ENCODE measurements at regions not wholly inside any gene's neighbourhood (a gene's known extent, or its start where the extent isn't known, plus 50 kb on each side); places are given as distances from the start of the nearest gene placed in this dataset.

DNA sequence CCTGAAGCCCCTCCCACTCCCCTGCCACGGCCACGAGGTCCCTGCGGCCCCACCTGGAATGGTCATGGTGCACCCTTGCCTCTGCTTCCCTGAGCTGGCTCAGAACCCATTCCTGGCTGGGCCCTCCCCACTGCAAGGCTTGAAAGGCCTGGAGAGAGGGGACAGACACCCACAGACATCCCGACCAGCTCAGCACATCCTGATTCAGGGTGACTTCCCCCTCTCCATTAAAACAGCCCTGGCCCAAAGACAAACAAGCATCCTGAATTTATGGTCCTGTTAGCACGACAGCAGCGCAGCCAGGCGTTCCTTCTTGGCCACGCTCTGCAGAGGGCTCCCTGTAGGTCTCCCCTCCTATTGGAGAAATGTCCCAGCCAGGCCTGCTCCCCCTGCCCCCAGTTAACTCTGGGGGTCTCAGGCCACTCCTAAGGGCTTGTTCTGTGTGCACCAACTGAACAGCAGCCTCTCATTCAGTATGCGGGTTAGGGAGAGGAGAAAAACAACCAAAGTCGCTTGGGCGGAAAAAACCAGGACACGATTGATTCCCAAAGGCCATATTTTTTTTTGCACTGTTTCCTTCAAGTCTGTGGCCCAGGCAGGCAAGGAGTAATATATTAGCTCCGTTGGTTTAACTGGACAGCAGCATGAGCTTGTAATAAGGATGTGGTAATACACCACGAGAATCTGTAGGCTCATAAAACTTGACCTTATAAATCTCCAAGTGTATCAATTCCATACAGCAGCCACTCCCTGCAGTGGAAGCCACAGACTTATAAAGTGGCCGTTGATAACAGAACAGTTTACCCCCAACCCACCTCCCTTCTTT is 106.7 kb upstream of the MSX1 start:
- intact Hi-C loops (cut with DNase I), result no loop called here
- ATAC-seq, result no peak
- no peak for DNase-seq (ENCODE audit: low spot score)

DNA sequence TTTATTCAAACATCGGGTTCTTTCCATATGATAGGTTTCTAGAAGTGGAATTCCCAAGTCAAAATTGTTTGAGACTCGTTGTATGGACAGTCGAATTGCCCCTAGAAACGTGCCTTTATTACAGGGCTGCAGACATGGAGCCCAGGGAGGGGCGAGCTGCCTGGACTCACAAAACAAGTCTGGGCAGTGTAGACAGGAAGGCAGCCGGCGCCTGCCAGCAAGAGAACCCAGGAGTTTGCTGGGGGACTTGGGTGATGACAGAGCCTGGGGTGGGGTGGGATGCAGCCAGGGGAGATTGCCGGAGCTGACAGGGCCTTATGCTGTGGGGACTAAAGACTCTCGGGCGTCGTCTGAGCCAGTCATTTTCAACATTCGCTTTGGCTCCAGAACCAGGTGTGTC is 107.4 kb upstream of the MSX1 start:
- ATAC-seq (no peak), DNase-seq (ENCODE audit: low spot score) (no peak)
- intact Hi-C loops (cut with DNase I), result no loop called here

DNA sequence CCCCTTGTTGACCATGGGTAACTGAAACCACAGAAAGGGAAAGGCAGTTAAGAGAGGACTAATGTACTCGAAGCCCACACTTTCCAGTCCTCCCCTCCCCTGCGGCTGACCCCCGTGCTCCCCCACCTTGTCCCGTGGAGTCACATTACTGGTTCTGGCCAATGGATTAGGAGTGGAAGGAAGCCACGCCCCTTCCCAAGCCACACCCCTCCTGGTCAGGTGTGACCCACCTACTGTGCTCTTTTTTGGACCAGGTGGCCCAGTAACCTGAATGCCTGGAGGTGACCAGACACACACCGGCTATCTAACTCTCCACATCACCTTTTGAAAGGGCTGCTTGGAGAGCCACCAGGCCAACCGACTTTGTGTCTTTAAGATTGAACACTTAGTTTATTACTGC is 109.3 kb upstream of the MSX1 start:
- no peak for DNase-seq (ENCODE audit: low spot score)
- ATAC-seq, result no peak
- intact Hi-C loops (cut with DNase I), result no loop called here

DNA sequence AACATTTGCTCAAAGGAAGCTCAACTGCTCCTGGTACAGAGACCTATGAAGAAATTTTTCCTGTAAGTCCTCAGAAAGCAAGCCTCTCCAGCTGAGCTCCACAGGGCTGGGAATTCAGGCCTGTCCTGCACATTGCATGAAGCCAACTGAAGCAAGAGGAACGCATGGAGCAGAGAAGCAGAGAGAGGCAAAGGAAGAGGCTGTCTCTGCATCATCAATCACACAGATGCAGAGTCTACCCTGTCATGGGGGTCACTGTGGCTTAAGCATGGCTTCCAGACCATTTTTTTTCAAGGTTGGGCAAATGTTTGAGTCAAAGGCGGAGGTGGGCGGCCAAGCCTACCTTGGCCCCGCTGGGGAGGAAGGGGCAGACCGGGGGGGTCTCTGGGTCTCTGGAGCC is 110.3 kb upstream of the MSX1 start:
- intact Hi-C loops (cut with DNase I), result no loop called here
- no peak for ATAC-seq
- no peak for DNase-seq (ENCODE audit: low spot score)

DNA sequence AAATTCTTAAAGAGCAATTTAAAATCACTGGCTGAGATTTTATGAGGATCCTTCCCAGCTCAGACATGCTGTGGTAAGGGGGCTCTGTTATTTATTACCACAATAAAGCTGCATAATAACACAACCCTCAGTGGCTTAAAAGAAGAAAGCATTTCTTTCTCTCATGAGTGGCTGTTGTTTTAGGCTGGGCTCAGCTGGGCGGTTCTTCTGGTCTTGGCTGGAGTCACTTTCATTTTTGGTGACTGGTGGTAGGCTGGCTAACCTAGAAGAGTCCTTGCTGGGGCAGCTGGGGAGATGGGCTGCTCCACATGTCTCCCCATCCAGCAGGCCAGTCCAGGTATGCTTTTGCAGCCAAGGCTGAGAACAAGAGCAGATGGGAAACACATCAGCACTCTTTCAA is 113.0 kb upstream of the MSX1 start:
- intact Hi-C loops (cut with DNase I), result no loop called here
- ATAC-seq (no peak), DNase-seq (ENCODE audit: low spot score) (no peak)

DNA sequence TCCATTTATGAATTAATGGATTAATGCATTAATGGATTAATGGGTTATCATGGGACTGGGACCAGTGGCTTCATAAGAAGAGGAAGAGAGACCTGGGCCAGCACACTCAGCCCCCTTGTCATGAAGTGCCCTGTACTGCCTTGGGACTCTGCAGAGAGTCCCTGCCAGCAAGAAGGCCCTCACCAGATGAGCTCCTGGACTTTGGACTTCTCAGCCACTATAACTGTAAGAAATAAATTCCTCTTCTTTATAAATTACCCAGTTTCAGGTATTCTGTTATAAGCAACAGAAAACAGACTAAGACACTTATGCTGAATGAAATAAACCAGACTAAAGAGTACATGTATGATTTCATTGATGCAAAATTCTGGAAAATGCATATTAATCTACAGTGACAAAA is 119.4 kb upstream of the MSX1 start:
- intact Hi-C loops (cut with DNase I), result no loop called here
- no peak for DNase-seq (ENCODE audit: low spot score)
- ATAC-seq, result no peak

DNA sequence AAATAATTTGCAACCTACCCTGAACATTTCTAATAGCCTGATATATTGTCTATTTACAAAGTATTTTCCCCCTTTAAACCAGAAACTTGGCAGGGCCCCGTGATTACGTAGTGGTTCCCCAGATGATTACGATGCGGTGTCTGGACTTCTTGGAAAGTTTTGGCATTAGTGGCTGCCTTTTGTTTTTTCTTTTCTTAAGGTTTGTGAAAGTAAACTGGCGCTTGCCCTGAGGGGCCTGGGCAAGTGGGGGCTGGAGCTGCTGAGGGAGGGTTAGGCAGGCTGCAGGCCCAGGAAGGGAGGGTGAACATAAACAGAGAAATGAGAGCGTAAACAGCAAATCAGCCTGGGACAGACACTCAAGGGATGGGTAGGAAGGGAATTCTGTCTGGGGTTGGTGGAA is 123.6 kb upstream of the MSX1 start:
- ATAC-seq (peak; percentile 73), DNase-seq (ENCODE audit: low spot score) (peak; percentile 62)
- intact Hi-C loops (cut with DNase I), result no loop called here

DNA sequence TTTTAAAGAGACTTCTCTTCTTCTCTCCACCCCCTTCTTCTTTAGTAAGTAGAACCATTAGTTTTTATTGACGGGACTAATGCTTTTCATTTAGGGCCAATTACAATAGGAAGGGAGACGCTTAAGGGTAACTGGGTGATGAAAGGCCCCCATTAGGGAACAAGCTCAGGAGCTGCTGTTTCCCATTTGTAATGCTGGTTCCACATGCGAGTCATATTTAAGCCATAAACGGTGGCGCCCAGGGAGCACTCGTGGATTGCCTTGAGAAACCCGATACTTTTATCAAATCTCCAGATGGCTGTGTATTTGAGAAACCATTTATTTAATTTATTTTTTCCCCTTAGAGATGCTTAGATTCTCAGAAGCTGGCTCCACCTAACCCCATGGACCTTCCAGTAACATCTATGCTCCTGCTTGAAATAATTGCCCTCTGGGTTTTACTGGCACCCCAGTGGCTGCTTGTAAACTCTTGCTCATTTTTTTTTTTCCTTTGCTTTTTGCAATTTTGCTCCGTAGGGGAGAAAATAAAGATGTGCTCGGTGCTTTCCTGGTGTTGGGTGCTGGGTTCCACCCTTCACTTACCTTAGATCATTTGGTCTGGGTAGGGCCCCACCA is 124.2 kb upstream of the MSX1 start:
- ATAC-seq (peak; percentile 62), DNase-seq (ENCODE audit: low spot score) (no peak)
- intact Hi-C loops (cut with DNase I), result no loop called here

DNA sequence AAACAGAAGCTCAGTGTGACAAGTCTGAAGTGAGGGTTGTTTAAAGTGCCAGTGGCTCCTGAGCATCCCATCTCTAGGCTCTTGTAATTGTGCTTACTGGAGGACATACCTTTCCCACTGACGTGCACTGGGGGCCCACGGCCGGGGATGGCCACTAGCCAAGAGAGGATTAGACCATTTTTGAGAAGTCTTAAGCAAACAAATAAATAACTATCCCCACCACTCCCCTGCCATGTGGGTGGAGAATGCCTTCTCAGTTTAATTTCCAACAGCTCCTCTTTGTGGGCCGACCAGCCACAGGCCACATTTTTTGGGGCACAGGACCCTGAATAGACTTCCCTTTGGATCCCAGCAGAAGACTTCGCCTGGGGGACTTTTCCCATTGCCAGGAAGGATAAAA is 125.0 kb upstream of the MSX1 start:
- ATAC-seq (no peak), DNase-seq (ENCODE audit: low spot score) (no peak)
- intact Hi-C loops (cut with DNase I), result no loop called here

DNA sequence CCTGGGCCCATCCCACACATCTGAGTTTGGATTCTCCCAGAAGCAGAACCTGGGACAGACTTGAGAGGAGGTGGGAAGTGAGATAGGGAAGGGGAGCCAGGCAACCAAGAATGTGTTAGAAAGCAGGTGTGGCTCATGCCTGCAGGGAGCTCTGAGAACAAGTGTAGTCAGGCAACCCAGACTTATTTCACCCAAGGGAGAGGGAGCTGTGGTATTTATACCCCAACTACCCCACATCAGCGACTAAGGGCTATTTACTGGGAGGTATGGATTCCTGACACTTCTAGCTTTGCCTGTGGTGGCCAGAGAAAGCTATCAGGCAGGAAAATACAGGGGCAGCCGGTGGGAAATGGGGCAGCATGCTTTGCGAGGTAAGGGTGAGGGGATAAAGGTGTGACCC is 125.8 kb upstream of the MSX1 start:
- intact Hi-C loops (cut with DNase I), result no loop called here
- ATAC-seq (no peak), DNase-seq (ENCODE audit: low spot score) (no peak)

DNA sequence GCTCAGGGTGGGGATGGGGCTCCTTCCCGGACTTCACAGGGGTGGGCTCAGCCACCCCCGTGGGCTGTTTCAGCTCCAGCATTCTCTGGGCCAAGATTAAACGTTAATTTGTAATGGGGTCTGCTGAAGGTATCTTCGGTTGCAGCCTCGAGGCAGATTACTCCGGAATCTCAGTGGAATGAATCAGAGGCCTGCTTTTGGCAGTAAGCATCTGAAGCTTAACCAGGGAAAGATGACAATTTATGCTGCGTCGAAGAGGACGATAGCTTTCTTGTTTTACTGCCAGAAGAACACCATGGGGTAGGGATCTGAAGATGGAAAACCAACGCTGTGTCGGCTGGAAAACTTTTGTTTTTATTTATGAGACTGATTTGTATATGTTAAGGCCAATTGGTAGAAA is 129.2 kb upstream of the MSX1 start:
- DNase-seq (ENCODE audit: low spot score), result no peak
- intact Hi-C loops (cut with DNase I), result no loop called here
- ATAC-seq, result no peak

DNA sequence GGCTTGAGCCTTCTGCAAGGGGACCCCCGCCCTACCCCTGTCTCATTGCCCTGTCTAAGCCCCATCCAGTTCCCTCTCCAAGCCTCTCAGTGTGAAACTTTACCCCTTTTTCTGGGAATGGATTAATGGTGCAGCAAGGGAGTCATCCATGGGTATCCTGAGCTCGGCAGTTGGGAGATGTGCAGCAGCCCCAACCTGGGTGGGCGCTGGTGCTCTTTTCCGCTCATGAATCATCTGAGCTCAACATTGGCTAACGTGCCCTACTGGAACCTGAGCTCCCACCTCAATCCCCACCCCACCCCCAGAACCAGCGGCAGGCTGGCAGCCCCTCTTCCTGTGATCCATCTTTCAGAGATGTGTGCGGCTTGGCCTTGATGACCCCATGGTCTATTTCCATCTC is 130.3 kb upstream of the MSX1 start:
- intact Hi-C loops (cut with DNase I), result no loop called here
- no peak for ATAC-seq
- no peak for DNase-seq (ENCODE audit: low spot score)

DNA sequence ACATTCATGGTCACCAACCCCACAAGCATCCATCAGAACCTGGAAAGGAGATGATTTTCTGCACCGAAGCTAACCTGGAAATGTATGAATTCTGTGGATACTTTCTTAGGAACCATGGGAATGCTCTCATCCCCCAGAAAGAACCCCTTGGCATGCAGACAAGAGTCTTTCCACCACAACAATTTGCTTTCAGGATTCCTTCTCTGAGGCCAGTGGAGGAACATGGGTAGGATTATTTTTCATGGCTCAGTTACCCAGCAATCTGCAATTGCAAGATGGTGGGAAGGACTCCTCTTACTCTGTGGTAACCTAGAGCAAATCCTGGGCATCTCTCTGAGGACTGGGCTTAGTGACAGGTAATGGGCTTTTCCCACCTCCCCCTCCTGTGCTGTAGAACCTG is 131.9 kb upstream of the MSX1 start:
- intact Hi-C loops (cut with DNase I), result no loop called here
- ATAC-seq (no peak), DNase-seq (ENCODE audit: low spot score) (no peak)

DNA sequence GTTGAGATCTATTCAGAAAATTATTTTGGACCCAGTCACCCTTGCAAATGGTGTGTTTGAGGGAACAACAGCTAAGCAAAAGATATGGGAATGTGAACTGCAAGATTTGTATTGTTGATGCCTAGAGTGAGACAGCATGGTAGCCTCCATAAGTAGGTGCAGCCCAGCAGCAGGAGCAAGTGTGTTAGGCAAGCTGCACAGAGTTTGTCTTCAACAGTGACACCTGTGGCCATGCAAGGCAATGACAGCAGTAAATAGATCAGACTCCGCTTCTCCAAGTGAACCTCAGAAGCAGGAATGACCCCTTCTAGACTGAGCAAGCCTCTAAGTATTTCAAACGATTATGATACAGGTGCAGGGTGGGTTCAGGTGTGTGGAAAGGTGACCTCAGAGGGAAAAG is 133.4 kb upstream of the MSX1 start:
- no peak for ATAC-seq
- intact Hi-C loops (cut with DNase I), result no loop called here
- DNase-seq (ENCODE audit: low spot score), result no peak

DNA sequence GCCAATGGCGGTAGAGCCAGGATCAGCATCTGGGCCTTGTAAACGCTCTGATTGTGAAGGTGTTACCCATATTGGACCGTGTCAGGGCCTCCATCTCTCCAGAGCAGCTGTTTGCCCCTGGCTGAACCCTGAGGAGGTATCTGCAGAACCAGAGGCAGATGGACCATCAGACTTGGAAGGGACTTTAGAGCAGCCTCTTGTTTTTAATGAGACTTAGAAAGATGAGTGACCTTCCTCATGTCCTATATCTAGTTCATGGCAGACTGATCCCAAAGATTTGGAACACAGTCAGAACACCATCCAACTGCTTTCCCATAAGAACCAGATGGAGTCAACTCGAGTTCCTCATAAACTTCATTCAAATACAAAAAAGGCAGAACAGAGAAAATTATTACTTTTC is 135.1 kb upstream of the MSX1 start:
- no peak for ATAC-seq
- intact Hi-C loops (cut with DNase I), result no loop called here

DNA sequence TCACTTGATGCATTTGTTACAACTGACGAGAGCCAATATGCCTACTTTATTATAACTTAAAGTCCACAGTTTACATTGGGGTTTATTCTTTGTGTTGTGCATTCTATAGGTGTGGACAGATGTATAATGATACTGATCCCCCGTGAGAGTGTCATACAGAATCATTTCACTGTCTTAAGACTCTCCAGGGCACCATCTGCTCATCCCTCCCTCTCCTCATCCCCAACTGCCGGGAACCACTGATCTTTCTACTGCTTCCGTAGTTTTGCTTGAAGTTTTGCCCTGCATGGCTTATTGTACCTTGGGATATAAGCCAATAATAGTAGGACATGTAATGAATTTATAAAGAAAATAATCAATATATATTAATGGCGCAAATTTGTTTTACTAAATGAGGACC is 137.8 kb upstream of the MSX1 start:
- intact Hi-C loops (cut with DNase I), result no loop called here
- ATAC-seq (no peak), DNase-seq (ENCODE audit: low spot score) (no peak)

More for the DNA sequence above, 135.1 kb upstream of the MSX1 start:
- DNase-seq (ENCODE audit: low spot score), result no peak

DNA sequence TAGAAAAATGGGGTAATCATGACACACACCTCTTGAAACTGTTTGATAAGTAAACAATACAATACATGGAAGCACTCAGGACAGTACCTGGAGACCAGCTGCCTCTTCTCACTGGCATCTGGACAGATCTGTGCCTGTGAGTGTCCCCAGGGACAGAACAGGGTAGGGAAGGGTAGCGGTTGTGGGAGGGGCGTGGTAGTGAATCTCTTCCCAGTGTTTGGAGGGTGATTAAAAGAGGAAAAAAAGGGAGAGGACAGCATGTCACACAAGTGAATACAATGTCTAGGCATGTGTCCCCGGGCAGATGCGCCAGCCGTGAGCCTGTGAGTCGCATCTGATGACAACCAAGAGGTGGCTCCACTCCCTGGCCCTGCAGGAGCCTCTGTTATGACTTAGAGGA is 138.8 kb upstream of the MSX1 start:
- no peak for ATAC-seq
- intact Hi-C loops (cut with DNase I), result no loop called here
- DNase-seq (ENCODE audit: low spot score), result no peak

DNA sequence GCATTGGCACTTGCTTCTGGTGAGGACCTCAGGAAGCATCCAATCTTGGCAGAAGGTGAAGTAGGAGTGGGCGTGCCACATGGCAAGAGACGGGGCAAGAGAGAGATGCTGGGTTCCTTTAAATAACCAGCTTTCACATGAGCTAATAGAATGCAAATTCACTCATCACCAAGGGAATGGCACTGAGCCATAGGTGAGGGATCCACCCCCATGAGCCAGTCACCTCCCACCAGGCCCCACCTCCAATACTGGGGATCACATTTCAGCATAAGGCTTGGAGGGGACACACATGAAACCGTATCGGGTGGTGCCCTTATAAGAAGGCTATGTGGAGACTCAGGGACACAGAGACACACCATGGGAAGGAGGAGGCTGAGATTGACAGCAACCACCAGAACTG is 140.0 kb upstream of the MSX1 start:
- DNase-seq (ENCODE audit: low spot score) (no peak), ATAC-seq (no peak)
- intact Hi-C loops (cut with DNase I), result no loop called here

DNA sequence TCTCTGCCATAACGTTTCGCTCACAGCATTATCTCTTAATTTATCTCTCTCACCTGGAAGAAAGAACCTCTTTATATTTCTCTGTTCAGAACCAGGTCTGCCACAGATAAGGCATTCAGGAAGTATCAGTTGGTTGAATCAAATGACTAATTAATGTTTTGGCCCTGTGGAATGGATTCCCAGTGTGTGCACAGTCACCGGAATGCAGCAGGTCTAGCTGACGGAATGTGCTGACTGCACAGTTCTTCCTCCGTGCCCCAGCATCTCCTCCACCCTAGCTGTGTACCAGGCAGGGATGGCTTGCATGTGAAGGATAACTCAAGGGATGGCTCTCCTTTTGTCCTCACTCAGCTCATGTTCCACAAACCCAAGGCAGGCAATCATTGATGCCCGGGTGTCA is 141.8 kb upstream of the MSX1 start:
- no peak for DNase-seq (ENCODE audit: low spot score)
- no peak for ATAC-seq
- intact Hi-C loops (cut with DNase I), result no loop called here

DNA sequence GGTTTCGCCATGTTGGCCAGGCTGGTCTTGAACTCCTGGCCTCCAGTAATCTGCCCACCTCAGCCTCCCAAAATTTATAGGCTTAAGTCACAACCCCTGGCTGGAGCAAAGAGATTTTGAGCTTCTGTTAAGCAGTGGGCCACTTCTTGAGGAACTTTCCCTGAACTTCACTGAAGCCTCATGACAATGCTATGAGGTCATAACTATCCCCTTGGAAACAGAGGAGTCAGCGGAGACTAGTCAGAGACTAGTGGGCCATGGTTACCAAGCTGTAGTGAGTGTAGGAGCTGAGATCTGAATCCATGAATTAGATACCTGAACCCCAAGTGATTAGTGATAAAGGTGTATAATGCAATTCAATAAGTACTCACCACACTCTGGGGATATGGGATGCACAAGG is 145.1 kb upstream of the MSX1 start:
- intact Hi-C loops (cut with DNase I), result no loop called here
- DNase-seq (ENCODE audit: low spot score) (no peak), ATAC-seq (no peak)
